GM12878 (cell line): ENCODE measurements at regions not wholly inside any gene's neighbourhood (a gene's known extent, or its start where the extent isn't known, plus 50 kb on each side); places are given as distances from the start of the nearest gene placed in this dataset.

ENCODE experiments used
- ATF7 ChIP-seq: fragments of 450-650 bp; IDR thresholded peaks from 2 replicates; pipeline ENCODE4 v1.6.1; 2016; ENCODE audit warnings: low read depth, mild to moderate bottlenecking
- IKZF1 ChIP-seq: fragments of 450-650 bp; conservative IDR thresholded peaks from 2 replicates; pipeline ENCODE4 v1.6.1; 2017; ENCODE audit warnings: antibody characterized with exemption, mild to moderate bottlenecking
- RELA ChIP-seq: fragments of 450-650 bp; IDR thresholded peaks from 2 replicates; pipeline ENCODE4 v1.8.0; 2014; ENCODE audit warnings: borderline replicate concordance; ENCODE audit not compliant: partially characterized antibody
- TF ChIP-seq, protein P1 (sequence below): IDR thresholded peaks from 2 replicates; pipeline ENCODE4 v1.6.1; 2012; ENCODE audit warnings: mild to moderate bottlenecking, low read depth, low read length

DNA sequence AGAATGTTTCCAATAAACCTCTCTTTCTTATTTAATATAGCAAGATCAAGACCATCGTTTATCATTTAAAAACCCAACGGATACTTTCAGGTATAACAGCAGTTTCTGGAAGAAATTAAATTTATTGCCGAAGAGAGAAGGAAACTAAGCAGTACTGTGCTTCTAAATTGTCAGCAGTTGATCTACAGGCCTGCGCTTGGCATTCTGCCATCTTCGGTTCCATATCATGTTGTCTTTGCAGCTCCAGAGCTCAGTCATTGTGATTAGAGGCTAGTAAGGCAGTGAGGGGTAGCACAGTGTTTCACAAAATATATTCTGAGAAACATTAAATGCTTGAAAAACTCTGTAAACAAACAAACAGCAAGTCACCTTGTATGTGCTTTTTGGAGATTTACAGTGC, 301.3 kb downstream of the REEP3 start:
- TF ChIP-seq RELA = no peak
- TF ChIP-seq, protein P1, sequence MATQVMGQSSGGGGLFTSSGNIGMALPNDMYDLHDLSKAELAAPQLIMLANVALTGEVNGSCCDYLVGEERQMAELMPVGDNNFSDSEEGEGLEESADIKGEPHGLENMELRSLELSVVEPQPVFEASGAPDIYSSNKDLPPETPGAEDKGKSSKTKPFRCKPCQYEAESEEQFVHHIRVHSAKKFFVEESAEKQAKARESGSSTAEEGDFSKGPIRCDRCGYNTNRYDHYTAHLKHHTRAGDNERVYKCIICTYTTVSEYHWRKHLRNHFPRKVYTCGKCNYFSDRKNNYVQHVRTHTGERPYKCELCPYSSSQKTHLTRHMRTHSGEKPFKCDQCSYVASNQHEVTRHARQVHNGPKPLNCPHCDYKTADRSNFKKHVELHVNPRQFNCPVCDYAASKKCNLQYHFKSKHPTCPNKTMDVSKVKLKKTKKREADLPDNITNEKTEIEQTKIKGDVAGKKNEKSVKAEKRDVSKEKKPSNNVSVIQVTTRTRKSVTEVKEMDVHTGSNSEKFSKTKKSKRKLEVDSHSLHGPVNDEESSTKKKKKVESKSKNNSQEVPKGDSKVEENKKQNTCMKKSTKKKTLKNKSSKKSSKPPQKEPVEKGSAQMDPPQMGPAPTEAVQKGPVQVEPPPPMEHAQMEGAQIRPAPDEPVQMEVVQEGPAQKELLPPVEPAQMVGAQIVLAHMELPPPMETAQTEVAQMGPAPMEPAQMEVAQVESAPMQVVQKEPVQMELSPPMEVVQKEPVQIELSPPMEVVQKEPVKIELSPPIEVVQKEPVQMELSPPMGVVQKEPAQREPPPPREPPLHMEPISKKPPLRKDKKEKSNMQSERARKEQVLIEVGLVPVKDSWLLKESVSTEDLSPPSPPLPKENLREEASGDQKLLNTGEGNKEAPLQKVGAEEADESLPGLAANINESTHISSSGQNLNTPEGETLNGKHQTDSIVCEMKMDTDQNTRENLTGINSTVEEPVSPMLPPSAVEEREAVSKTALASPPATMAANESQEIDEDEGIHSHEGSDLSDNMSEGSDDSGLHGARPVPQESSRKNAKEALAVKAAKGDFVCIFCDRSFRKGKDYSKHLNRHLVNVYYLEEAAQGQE = no peak
- no peak for TF ChIP-seq IKZF1
- no peak for TF ChIP-seq ATF7
